Keratinocyte (primary cell): ENCODE measurements at regions not wholly inside any gene's neighbourhood (a gene's known extent, or its start where the extent isn't known, plus 50 kb on each side); places are given as distances from the start of the nearest gene placed in this dataset.

ENCODE experiments used
- EZH2 ChIP-seq: IDR thresholded peaks from one replicate; pipeline ENCODE4 v1.6.1; 2012; ENCODE audit warnings: inconsistent platforms, mild to moderate bottlenecking, low read length, moderate library complexity
- TF ChIP-seq, protein P1 (sequence below), 3 experiments: IDR thresholded peaks in 1 of 3; conservative IDR thresholded peaks in 1 of 3; optimal IDR thresholded peaks in 1 of 3; 2 replicates in 2 of 3; 3 replicates in 1 of 3; pipeline versions ENCODE3 to v1.5.1; 2011; ENCODE audit warnings: low read length in 3 of 3, mild to moderate bottlenecking in 3 of 3, moderate library complexity in 2 of 3, control low read depth in 1 of 3, inconsistent platforms in 1 of 3; ENCODE audit not compliant: insufficient read depth in 2 of 3; ENCODE audit errors: extremely low read depth in 1 of 3

DNA sequence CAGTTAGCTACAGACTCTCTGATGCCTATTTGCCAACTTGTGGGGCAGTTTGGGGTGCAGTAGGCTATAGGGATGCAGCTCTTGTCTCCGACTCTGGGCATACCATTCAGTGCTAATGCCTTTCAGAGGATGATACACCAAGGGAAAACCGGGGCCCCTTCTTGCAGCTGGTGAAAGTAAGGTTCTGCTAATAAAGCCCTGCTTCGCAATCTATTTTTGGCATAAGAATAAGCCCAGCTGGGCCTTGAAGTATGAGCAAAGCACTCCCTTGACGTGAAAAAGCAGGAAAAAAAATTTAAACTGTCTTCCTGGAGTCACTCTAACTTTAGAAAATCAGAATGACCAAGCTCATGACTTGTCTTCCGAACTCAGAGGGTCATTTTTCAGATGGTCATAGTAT, 124.1 kb upstream of the RBM19 start:
- TF ChIP-seq, protein P1, sequence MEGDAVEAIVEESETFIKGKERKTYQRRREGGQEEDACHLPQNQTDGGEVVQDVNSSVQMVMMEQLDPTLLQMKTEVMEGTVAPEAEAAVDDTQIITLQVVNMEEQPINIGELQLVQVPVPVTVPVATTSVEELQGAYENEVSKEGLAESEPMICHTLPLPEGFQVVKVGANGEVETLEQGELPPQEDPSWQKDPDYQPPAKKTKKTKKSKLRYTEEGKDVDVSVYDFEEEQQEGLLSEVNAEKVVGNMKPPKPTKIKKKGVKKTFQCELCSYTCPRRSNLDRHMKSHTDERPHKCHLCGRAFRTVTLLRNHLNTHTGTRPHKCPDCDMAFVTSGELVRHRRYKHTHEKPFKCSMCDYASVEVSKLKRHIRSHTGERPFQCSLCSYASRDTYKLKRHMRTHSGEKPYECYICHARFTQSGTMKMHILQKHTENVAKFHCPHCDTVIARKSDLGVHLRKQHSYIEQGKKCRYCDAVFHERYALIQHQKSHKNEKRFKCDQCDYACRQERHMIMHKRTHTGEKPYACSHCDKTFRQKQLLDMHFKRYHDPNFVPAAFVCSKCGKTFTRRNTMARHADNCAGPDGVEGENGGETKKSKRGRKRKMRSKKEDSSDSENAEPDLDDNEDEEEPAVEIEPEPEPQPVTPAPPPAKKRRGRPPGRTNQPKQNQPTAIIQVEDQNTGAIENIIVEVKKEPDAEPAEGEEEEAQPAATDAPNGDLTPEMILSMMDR (optimal IDR thresholded peaks at IDR 0.05 in 1 of 3, IDR thresholded peaks at IDR 0.05 in 1 of 3, conservative IDR thresholded peaks at IDR 0.05 in 1 of 3; ENCODE audit: extremely low read depth in 1 of 3, insufficient read depth in 2 of 3, low read length in 3 of 3): no peak
- no peak for TF ChIP-seq EZH2
